Neutrophil (primary cell): ENCODE measurements at regions not wholly inside any gene's neighbourhood (a gene's known extent, or its start where the extent isn't known, plus 50 kb on each side); places are given as distances from the start of the nearest gene placed in this dataset.
A peak's percentile ranks its signal among the peaks of the same experiment; 100 is the strongest.

Source experiments
- H3K27ac ChIP-seq: fragments of 200-600 bp; sonication (generic); 2 replicates; pipeline ENCODE4 v1.5.1; 2016; ENCODE audit warnings: mild to moderate bottlenecking, moderate library complexity
- H3K27me3 ChIP-seq: fragments of 200-600 bp; sonication (generic); 2 replicates; pipeline ENCODE4 v1.6.0; 2016; ENCODE audit warnings: mild to moderate bottlenecking
- H3K36me3 ChIP-seq: fragments of 200-600 bp; sonication (generic); 2 replicates; pipeline ENCODE4 v1.5.1; 2017
- H3K4me1 ChIP-seq, 2 experiments: fragments of 200-600 bp in 1 of 2; sonication (generic) in 1 of 2; 1 replicate in 1 of 2; 2 replicates in 1 of 2; pipeline versions ENCODE4 v1.5.1 to v1.6.1; 2013 to 2016; ENCODE audit warnings: low read depth in 1 of 2, low read length in 1 of 2, mild to moderate bottlenecking in 1 of 2, moderate library complexity in 1 of 2; ENCODE audit not compliant: control insufficient read depth in 1 of 2, insufficient read depth in 1 of 2
- H3K4me3 ChIP-seq, 2 experiments: fragments of 200-600 bp in 1 of 2; sonication (generic) in 1 of 2; 1 replicate in 1 of 2; 2 replicates in 1 of 2; pipeline ENCODE4 v1.5.1; 2013 to 2016; ENCODE audit warnings: low read depth in 1 of 2, low read length in 1 of 2, mild to moderate bottlenecking in 1 of 2, moderate library complexity in 1 of 2
- H3K9me3 ChIP-seq: fragments of 200-600 bp; sonication (generic); 2 replicates; pipeline ENCODE4 v1.5.1; 2016
- CTCF ChIP-seq: fragments of 200-600 bp; sonication (generic); IDR thresholded peaks from 2 replicates; pipeline ENCODE4 v1.5.1; 2016; ENCODE audit warnings: antibody characterized with exemption

- Histone ChIP-seq H3K4me1 (no peaks in the 10 kb centered on the region), H3K9me3 (no peaks in the 10 kb centered on the region), H3K36me3 (no peaks in the 10 kb centered on the region), H3K27ac (no peak overlapping the region), H3K27me3 (no peaks in the 10 kb centered on the region), H3K4me3 (no peak overlapping the region)
- no peak for TF ChIP-seq CTCF
Measured at GRCh38 chrX:80216086-80216485, 201.5 kb downstream of the TBX22 start.

GRCh38 chrX:80223982-80224579 lies 196.2 kb upstream of the TENT5D start:
- no peak for TF ChIP-seq CTCF
- no peaks in the 10 kb centered on the region for H3K9me3 ChIP-seq
- peak overlapping the region; percentile 85 for H3K27ac ChIP-seq
- H3K36me3 ChIP-seq, result no peaks in the 10 kb centered on the region
- H3K4me1 ChIP-seq, result peaks cover 9 to 16% of the 10 kb centered on the region in 2 experiments
- H3K27me3 ChIP-seq, result no peaks in the 10 kb centered on the region
- H3K4me3 ChIP-seq, result no peak overlapping the region

GRCh38 chrX:80229626-80230025 lies 190.6 kb upstream of the TENT5D start:
- Histone ChIP-seq H3K27ac (no peak overlapping the region), H3K4me1 (peaks cover 0 to under 1% of the 10 kb centered on the region in 2 experiments), H3K9me3 (no peaks in the 10 kb centered on the region), H3K4me3 (no peak overlapping the region), H3K27me3 (no peaks in the 10 kb centered on the region), H3K36me3 (no peaks in the 10 kb centered on the region)
- no peak for TF ChIP-seq CTCF

GRCh38 chrX:80237072-80237471 lies 183.2 kb upstream of the TENT5D start:
- H3K36me3 ChIP-seq, result no peaks in the 10 kb centered on the region
- no peak for TF ChIP-seq CTCF
- H3K9me3 ChIP-seq, result no peaks in the 10 kb centered on the region
- no peak overlapping the region for H3K4me3 ChIP-seq
- H3K4me1 ChIP-seq, result no peaks in the 10 kb centered on the region
- H3K27ac ChIP-seq, result no peak overlapping the region
- H3K27me3 ChIP-seq, result no peaks in the 10 kb centered on the region

GRCh38 chrX:80246271-80246670 lies 174.0 kb upstream of the TENT5D start:
- H3K27me3 ChIP-seq, result no peaks in the 10 kb centered on the region
- no peak for TF ChIP-seq CTCF
- H3K36me3 ChIP-seq, result no peaks in the 10 kb centered on the region
- H3K27ac ChIP-seq, result no peak overlapping the region
- no peak overlapping the region for H3K4me3 ChIP-seq
- no peaks in the 10 kb centered on the region for H3K9me3 ChIP-seq
- H3K4me1 ChIP-seq, result no peaks in the 10 kb centered on the region

- Histone ChIP-seq H3K9me3 (no peaks in the 10 kb centered on the region), H3K4me1 (no peaks in the 10 kb centered on the region), H3K36me3 (no peaks in the 10 kb centered on the region), H3K4me3 (no peak overlapping the region), H3K27me3 (no peaks in the 10 kb centered on the region), H3K27ac (no peak overlapping the region)
- no peak for TF ChIP-seq CTCF
Measured at GRCh38 chrX:80266287-80266686, 154.0 kb upstream of the TENT5D start.
